ENCODE measurements at regions not wholly inside any gene's neighbourhood (a gene's known extent, or its start where the extent isn't known, plus 50 kb on each side); places are given as distances from the start of the nearest gene placed in this dataset.

DNA sequence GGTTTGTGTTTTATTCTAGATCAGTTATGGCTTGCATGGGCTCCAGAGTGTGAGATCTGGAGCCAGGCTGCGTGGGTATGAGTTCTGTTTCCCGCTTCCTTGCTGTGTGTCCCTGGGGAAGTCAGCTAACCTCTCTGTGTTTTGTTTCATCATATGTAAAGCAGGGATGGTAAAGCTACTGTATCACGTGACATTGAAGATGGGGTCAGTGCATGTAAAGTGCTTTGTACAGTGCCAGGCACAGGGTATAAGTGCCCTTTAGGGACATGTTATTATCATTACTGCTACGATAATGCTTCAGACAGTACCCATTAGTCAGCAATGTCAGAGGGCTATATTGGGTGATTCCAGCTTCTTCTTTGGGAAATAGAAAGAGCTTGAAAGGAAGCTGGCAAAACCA, 186.2 kb downstream of the FOXL1 start:
- Histone ChIP-seq H3K27me3 (no peaks in the 10 kb centered on the region), H3K4me1 (no peaks in the 10 kb centered on the region)
- intact Hi-C loops (cut with DNase I), result no loop called here

DNA sequence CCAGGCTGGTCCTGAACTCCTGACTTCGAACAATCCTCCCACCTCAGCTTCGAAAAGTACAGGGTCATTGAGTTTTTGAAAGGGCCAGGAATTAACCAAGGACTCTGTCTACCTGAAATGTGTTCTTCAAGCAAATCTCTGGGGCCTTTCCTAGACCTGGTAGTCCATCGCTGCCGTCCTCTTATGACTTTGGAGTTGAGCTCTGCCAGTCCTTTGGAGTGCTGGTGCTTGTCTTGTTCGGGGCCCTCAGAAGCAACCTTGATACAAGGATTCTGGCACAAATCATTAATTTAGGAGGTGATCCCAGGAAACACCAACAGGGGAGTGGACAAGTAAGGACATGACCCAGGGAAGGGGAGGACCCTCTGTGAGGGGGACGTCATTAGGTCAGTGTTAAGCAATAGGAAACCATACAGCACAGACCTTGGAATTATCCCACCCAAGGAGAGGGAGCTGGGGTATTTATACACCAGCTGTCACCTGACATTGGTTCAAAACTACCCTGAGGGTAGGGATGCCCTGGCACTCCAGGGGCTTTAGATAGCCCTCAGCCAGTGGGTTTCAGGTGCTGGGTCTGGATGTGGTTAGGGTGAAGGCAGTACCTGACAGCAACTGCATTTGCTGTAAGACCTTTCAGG, 187.2 kb downstream of the FOXL1 start:
- TF ChIP-seq POLR2AphosphoS5 (IDR thresholded peaks at IDR 0.05; ENCODE audit: insufficient read depth in 1 of 2, low read depth in 1 of 2) (no peak), POLR2A (IDR thresholded peaks at IDR 0.05) (no peak)
- TF ChIP-seq, protein P1, sequence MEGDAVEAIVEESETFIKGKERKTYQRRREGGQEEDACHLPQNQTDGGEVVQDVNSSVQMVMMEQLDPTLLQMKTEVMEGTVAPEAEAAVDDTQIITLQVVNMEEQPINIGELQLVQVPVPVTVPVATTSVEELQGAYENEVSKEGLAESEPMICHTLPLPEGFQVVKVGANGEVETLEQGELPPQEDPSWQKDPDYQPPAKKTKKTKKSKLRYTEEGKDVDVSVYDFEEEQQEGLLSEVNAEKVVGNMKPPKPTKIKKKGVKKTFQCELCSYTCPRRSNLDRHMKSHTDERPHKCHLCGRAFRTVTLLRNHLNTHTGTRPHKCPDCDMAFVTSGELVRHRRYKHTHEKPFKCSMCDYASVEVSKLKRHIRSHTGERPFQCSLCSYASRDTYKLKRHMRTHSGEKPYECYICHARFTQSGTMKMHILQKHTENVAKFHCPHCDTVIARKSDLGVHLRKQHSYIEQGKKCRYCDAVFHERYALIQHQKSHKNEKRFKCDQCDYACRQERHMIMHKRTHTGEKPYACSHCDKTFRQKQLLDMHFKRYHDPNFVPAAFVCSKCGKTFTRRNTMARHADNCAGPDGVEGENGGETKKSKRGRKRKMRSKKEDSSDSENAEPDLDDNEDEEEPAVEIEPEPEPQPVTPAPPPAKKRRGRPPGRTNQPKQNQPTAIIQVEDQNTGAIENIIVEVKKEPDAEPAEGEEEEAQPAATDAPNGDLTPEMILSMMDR (IDR thresholded peaks at IDR 0.05), result no peak
- Histone ChIP-seq H3K4me1 (no peaks in the 10 kb centered on the region), H3K9me3 (no peaks in the 10 kb centered on the region), H3K36me3 (no peaks in the 10 kb centered on the region), H3K4me3 (no peak overlapping the region), H3K27ac (no peak overlapping the region), H3K27me3 (no peaks in the 10 kb centered on the region)
- intact Hi-C loops (cut with DNase I), result no loop called here
- DNase-seq (ENCODE audit: extremely low spot score in 2 of 2), result no peak

More for the DNA sequence above, 186.2 kb downstream of the FOXL1 start:
- no peak for TF ChIP-seq POLR2AphosphoS5 (IDR thresholded peaks at IDR 0.05; ENCODE audit: insufficient read depth in 1 of 2, low read depth in 1 of 2)
- no peak for TF ChIP-seq POLR2A (IDR thresholded peaks at IDR 0.05)
- TF ChIP-seq, protein P1 (IDR thresholded peaks at IDR 0.05), result no peak
- H3K36me3 ChIP-seq, result no peaks in the 10 kb centered on the region
- H3K9me3 ChIP-seq, result no peaks in the 10 kb centered on the region
- no peak overlapping the region for H3K27ac ChIP-seq
- DNase-seq (ENCODE audit: extremely low spot score in 2 of 2), result no peak
- no peak overlapping the region for H3K4me3 ChIP-seq

DNA sequence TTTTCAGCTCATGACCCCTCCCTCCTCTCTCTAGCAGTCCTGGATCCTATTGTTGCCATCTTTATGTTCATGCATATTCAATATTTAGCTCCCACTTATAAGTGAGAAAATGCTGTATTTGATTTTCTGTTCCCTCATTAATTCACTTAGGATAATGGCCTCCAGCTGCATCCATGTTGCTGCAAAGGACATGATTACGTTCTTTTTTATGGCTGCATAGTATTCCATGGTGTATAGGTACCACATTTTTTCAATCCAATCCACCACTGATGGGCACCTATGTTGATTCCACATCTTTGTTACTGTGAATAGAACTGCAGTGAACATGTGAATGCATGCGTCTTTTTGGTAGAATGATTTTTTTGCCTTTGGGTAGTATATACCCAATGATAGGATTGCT, 188.4 kb downstream of the FOXL1 start:
- TF ChIP-seq POLR2A (IDR thresholded peaks at IDR 0.05) (no peak), POLR2AphosphoS5 (IDR thresholded peaks at IDR 0.05; ENCODE audit: insufficient read depth in 1 of 2, low read depth in 1 of 2) (no peak)
- TF ChIP-seq, protein P1 (IDR thresholded peaks at IDR 0.05), result no peak
- Histone ChIP-seq H3K4me3 (no peak overlapping the region), H3K4me1 (no peaks in the 10 kb centered on the region), H3K27me3 (no peaks in the 10 kb centered on the region), H3K27ac (no peak overlapping the region), H3K36me3 (no peaks in the 10 kb centered on the region), H3K9me3 (no peaks in the 10 kb centered on the region)
- intact Hi-C loops (cut with DNase I), result no loop called here
- no peak for DNase-seq (ENCODE audit: extremely low spot score in 2 of 2)

DNA sequence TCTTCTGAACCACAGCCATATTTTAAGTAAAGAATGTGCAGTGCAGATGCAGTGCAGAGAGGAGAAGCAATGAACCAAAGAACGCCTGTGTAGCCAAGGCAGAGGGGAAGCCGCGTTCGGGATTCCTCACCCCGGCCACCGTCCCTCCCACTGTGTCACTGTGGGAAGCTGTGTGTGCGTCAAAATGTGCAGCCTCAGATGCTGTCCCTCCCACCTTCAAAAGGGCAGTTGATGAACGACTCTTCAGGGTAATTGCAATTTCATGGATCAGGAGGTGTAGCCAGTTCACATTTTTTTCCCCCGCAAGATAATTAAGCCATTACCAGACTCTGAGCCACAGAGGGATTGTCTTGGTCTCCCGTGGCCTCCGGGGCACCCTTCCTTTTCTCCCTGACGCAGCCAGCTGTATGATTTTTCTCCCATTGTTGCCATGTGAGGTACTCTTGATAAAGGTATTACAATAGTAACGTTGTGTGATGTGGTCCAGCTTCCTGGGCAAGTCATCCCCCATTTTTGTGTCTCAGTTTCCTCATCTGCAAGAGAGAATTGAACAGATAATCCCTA, 190.0 kb downstream of the FOXL1 start:
- Histone ChIP-seq H3K4me3 (no peak overlapping the region), H3K27ac (no peak overlapping the region), H3K9me3 (no peaks in the 10 kb centered on the region), H3K4me1 (no peaks in the 10 kb centered on the region), H3K36me3 (no peaks in the 10 kb centered on the region), H3K27me3 (no peaks in the 10 kb centered on the region)
- DNase-seq (ENCODE audit: extremely low spot score in 2 of 2), result no peak
- intact Hi-C loops (cut with DNase I), result no loop called here
- no peak for TF ChIP-seq POLR2A (IDR thresholded peaks at IDR 0.05)
- TF ChIP-seq, protein P1 (IDR thresholded peaks at IDR 0.05), result no peak
- TF ChIP-seq POLR2AphosphoS5 (IDR thresholded peaks at IDR 0.05; ENCODE audit: insufficient read depth in 1 of 2, low read depth in 1 of 2), result no peak

DNA sequence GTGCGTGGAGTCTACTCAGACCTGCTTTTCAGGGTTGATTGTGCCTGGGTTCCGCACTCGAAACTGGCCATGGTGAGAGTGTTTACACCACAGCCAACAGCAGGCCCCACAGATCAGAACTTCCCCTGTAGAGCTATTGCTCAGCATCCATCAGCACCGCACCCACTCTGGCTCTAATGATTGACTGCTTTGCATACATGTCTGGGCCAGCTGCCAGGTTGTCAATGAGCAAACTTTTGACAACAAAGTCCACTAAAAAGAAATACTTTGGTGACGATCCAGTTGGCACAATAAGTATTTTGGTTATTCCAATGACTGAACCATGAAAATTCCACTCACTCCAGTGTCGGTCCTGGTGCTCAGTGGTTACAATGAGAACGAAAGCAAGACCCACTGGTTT, 190.7 kb downstream of the FOXL1 start:
- TF ChIP-seq, protein P1 (IDR thresholded peaks at IDR 0.05), result no peak
- no peak for TF ChIP-seq POLR2A (IDR thresholded peaks at IDR 0.05)
- no peak for TF ChIP-seq POLR2AphosphoS5 (IDR thresholded peaks at IDR 0.05; ENCODE audit: insufficient read depth in 1 of 2, low read depth in 1 of 2)
- intact Hi-C loops (cut with DNase I), result no loop called here
- no peak for DNase-seq (ENCODE audit: extremely low spot score in 2 of 2)
- no peaks in the 10 kb centered on the region for H3K36me3 ChIP-seq
- H3K27me3 ChIP-seq, result no peaks in the 10 kb centered on the region
- no peak overlapping the region for H3K27ac ChIP-seq
- H3K9me3 ChIP-seq, result no peaks in the 10 kb centered on the region
- H3K4me1 ChIP-seq, result no peaks in the 10 kb centered on the region
- no peak overlapping the region for H3K4me3 ChIP-seq

Measured in vagina (tissue), 2 donors.